ENCODE measurements at regions not wholly inside any gene's neighbourhood (a gene's known extent, or its start where the extent isn't known, plus 50 kb on each side); places are given as distances from the start of the nearest gene placed in this dataset.
"Not testable (repeated sequence)": the region's sequence is repeated elsewhere in the genome, so short reads cannot be mapped to it uniquely, and the experiment has no call there.

GRCh38 chr20:29427201-29428060, 1830.0 kb upstream of the DEFB115 start:
- DNase-seq (ENCODE audit: low read depth): no peak

- no peak for DNase-seq (ENCODE audit: low read depth)
These were observed 1826.9 kb upstream of the DEFB115 start for GRCh38 chr20:29430531-29430930.

- not testable (repeated sequence) for DNase-seq (ENCODE audit: low read depth)
These were observed 1816.7 kb upstream of the DEFB115 start for GRCh38 chr20:29440721-29441120.

- DNase-seq (ENCODE audit: low read depth): not testable (repeated sequence)
These were observed 1814.2 kb upstream of the DEFB115 start for GRCh38 chr20:29443206-29443781.

GRCh38 chr20:29443819-29444218, 1813.6 kb upstream of the DEFB115 start:
- no peak for DNase-seq (ENCODE audit: low read depth)

GRCh38 chr20:29445050-29445907, 1812.2 kb upstream of the DEFB115 start:
- not testable (repeated sequence) for DNase-seq (ENCODE audit: low read depth)

GRCh38 chr20:29447517-29448484, 1809.7 kb upstream of the DEFB115 start:
- DNase-seq (ENCODE audit: low read depth): not testable (repeated sequence)

- no peak for DNase-seq (ENCODE audit: low read depth)
These were observed 1808.5 kb upstream of the DEFB115 start for GRCh38 chr20:29448806-29449470.

- no peak for DNase-seq (ENCODE audit: low read depth)
These were observed 1805.3 kb upstream of the DEFB115 start for GRCh38 chr20:29452186-29452585.

GRCh38 chr20:29456987-29457693, 1800.3 kb upstream of the DEFB115 start:
- not testable (repeated sequence) for DNase-seq (ENCODE audit: low read depth)

- no peak for DNase-seq (ENCODE audit: low read depth)
These were observed 1784.9 kb upstream of the DEFB115 start for GRCh38 chr20:29472606-29473005.

- DNase-seq (ENCODE audit: low read depth): not testable (repeated sequence)
These were observed 1764.6 kb upstream of the DEFB115 start for GRCh38 chr20:29492840-29493239.

GRCh38 chr20:29496767-29497166, 1760.7 kb upstream of the DEFB115 start:
- not testable (repeated sequence) for DNase-seq (ENCODE audit: low read depth)

- DNase-seq (ENCODE audit: low read depth): peak; percentile 13
These were observed 1760.2 kb upstream of the DEFB115 start for GRCh38 chr20:29497261-29497671.

GRCh38 chr20:29497684-29498083, 1759.8 kb upstream of the DEFB115 start:
- DNase-seq (ENCODE audit: low read depth): not testable (repeated sequence)

- DNase-seq (ENCODE audit: low read depth): not testable (repeated sequence)
These were observed 1756.7 kb upstream of the DEFB115 start for GRCh38 chr20:29500738-29501137.

- DNase-seq (ENCODE audit: low read depth): not testable (repeated sequence)
These were observed 1742.8 kb upstream of the DEFB115 start for GRCh38 chr20:29514634-29515033.

GRCh38 chr20:29516847-29517246, 1740.6 kb upstream of the DEFB115 start:
- DNase-seq (ENCODE audit: low read depth): not testable (repeated sequence)

- DNase-seq (ENCODE audit: low read depth): not testable (repeated sequence)
These were observed 1737.7 kb upstream of the DEFB115 start for GRCh38 chr20:29519610-29520241.
